NCI-H2107 treated with DMSO at 0.1 percent for 48 hours (cell line): ENCODE measurements at regions not wholly inside any gene's neighbourhood (a gene's known extent, or its start where the extent isn't known, plus 50 kb on each side); places are given as distances from the start of the nearest gene placed in this dataset.
"Not testable (repeated sequence)": the region's sequence is repeated elsewhere in the genome, so short reads cannot be mapped to it uniquely, and the experiment has no call there.

Experiments used
- DNase-seq: peaks from one replicate; lab custom pipeline; 2025; ENCODE audit not compliant: unreplicated experiment; lab: John Stamatoyannopoulos, UW

DNA sequence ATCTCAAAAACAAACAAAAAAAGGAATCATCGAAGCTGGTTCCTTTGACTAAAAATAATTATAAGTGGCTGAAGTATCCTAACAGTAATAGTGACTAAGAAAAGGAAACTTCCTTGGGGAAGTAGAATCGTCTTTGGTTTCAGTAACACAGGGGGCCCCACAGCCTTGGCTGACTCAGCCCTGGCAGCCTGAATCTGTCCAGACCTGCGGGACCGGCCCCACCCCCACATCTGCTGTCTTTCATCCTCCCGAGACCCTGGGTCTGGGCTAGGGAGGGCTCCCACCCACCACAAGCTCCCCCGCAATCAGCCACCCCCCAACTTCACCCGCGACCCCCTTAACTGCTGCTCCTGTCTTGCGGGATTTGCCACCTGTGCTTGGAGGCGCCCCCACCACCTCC is 1452.6 kb upstream of the ACVR2A start:
- DNase-seq = no peak

DNA sequence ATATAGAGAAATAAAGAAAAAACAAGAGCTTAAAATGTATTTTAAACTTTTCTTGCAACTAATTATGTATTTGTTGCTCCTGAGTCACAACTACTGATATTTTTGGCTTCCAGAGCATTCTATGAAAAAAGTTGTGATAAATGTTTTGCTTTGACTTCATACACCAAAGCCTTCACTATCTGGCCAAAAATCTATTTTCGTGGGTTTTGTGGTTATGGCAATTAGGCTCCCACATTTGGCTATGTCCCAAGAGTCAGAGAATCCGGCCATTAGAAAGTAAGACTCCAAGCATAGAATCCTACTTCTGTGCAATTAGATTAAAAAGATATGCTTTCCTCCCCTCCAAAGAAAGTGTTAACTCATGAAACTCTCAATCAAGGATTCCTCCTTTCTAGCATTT is 1456.1 kb upstream of the ACVR2A start:
- DNase-seq = no peak

DNA sequence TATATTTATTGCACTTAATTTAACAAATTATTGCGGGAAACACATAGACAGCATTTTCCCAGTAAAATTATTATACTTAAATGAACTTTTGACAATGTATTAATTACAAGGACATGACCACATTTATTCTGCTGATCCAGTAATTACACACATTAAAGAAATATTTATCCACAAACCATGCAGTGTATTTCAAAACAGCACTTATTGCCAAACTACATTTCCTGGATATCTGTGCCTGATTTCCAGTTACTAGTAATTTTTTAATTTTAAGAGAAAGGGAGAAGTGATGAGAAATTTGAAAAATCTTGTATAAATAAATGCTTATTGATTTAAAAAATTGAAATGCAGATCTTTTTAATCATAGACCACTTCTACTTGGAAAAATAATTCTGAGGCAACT is 1458.7 kb upstream of the ACVR2A start:
- DNase-seq = no peak

DNA sequence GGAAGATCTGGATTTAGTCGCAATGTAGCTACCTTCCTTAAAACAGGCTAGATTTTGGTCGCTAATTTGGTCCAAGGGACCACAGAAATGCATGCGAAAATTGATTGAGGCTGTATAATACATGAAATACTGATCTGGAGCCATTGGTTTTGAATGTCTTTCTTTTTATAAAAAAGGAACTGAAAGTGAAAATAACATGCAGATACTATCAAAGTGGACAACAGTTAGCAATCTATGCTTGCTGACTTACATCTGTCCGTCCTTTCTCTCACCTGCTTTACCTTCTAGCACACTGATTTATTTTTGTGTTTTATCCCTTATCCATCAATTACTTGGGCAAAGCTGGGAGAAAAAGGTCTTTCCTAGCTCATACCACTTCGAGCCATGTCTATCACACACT is 1459.8 kb upstream of the ACVR2A start:
- no peak for DNase-seq

- DNase-seq = no peak
These were observed 1468.2 kb upstream of the ACVR2A start for GRCh38 chr2:146376511-146377064.

DNA sequence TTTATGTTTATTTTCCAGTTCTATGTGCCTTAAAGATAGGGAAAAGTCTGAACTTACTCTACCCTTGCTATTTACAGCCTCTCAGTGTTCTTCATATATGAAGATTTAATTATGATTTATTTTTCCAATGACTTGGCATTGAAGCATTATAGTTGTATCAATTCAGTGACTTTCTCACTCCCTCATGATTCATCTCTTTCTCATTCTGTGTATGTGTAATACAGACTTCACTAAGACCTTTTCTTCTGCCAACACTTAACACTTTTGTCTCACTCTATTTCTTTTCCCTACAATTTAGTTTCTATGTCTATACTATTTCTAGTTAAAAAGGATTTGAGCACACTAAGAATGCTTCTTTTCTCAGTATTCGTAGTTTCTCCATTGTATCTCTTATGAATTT is 1470.3 kb upstream of the ACVR2A start:
- DNase-seq = no peak

- DNase-seq = not testable (repeated sequence)
These were observed 1473.5 kb upstream of the ACVR2A start for GRCh38 chr2:146371364-146371763.

DNA sequence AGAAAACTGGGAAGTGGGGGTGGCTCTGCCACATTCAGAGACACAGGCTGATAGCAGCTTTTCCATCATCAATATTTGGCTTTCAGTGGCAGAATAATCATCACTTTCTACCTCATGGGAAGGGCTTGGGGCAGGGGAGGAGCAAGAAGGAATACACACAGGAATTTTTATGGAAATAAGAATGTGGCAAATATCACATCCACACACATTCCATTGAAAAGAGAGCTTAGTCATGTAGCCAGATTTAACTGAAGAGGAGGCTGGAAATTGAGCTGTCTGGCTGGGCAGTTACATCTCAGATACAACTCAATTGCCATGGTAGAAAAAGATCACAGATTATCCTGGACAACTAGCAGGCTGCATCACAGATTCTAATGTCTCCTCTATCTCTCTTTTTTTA is 1474.0 kb upstream of the ACVR2A start:
- DNase-seq = no peak

DNA sequence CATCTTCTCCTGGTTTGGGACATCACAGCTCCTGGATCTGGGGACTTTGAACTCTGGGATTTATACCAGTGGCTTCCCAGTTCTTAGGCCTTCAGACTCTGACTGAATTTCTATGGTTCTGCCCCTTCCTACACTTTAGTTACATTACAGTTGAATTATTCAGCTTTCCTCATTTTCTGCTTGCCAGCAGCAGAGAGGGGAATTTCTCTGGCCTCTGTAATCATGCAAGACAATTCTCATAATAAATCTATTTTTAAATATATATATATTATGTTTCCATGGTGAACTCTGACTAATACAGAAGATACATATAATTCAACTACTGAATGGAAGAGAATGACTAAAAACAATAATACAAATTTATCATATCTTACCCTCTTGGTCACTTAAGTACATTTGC is 1478.6 kb upstream of the ACVR2A start:
- no peak for DNase-seq

GRCh38 chr2:146365041-146365440 is 1479.8 kb upstream of the ACVR2A start:
- no peak for DNase-seq

DNA sequence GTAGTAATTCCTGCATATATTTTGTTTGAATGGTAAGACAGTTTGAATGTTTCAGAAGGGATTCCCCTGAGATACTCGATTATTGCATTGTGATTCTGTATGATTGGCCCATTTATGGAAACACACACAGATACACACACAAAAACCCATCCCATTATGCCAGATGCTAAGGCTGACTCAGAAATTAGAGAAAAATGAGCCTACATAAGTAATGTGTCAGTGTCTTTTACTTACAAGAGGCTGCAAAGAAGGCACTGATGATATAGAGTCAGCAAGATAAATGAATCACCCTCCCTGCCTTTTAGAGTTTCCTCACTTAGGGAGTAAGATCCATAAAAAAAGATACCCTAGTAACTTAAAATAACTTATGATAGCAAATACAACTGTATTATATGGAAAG is 1481.1 kb upstream of the ACVR2A start:
- DNase-seq = no peak

DNA sequence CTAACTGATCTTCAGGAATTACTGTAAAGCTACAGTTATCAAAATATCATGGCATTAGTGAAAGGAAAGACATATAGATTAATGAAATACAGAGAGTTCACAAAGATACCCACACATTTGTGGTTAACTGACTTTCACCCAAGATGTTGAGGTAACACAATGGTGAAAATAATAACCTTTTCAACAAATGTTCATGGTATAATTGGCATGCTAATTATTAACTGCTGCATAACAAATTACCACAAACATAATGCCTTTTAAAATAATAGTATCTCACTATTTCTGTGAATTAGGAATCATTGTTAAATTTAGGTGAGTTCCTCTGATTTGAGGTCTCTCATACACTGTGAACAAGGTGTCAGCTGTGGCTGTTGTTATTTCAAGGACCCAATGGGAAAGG is 1493.1 kb upstream of the ACVR2A start:
- DNase-seq = no peak

DNA sequence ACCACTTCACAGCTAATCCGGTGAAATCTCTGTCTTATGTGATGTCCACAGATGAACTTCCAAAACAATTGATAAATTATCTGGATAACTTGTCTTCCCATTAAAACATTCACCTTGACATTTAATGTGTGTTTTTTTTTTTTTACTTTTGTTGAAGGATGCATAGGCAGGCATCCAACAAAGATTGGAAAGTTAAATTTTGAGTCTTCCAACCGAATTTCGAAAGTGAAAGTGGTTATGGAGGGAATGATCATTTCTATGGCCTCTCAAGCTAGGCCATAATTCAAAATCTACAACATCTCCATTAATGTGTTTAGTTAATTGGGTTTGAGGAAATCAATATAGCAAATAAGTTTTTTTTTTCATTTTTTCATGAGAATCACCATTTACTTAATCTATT is 1495.5 kb upstream of the ACVR2A start:
- no peak for DNase-seq

DNA sequence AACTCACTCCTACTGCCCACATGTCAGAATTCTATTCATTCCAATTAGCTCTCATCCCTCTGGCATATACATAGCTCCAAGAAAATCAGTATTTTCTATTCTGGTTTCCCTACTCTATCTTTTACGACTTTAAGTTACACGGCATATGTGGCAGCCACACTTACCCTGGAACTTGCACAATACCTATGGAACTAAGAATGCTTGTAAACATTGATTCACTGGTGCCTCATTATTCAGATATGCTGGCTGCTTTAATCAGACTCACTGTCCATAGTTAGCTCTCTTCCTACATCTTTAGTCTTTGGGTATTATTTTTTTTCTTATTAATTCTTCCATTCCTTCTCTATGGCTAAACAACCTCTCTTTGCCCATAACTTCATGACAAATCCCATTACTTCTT is 1519.9 kb upstream of the ACVR2A start:
- DNase-seq = no peak

- DNase-seq = no peak
These were observed 1521.3 kb upstream of the ACVR2A start for GRCh38 chr2:146323564-146323963.

GRCh38 chr2:146321175-146321574 is 1523.7 kb upstream of the ACVR2A start:
- no peak for DNase-seq

GRCh38 chr2:146317959-146318358 is 1526.9 kb upstream of the ACVR2A start:
- DNase-seq = no peak

GRCh38 chr2:146312899-146313298 is 1531.9 kb upstream of the ACVR2A start:
- peak; percentile 3 for DNase-seq

- no peak for DNase-seq
These were observed 1539.7 kb upstream of the ACVR2A start for GRCh38 chr2:146305164-146305563.

GRCh38 chr2:146301287-146301686 is 1543.5 kb upstream of the ACVR2A start:
- DNase-seq = no peak

- no peak for DNase-seq
These were observed 1549.7 kb upstream of the ACVR2A start for GRCh38 chr2:146295080-146295670.

DNA sequence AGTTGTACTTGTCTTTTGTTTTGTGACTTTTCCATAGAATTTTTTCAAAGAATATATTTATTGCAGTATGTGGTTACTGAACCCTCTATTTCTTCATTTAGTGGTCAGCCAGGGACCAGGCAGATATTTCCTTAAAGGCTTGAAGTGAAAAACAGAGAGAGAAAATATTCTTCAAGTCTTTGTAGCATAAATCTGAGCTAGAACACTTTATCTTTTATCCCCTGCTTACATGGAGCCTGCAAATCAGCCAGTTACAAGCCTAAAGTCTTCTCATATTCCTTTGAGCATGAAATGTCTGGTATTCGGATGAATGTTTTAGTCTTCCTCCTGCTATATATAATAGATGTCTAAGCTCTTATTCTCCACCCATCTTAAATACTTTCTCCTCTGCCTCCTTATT is 1557.5 kb upstream of the ACVR2A start:
- DNase-seq = no peak

GRCh38 chr2:146278881-146279280 is 1565.9 kb upstream of the ACVR2A start:
- DNase-seq = no peak
